ENCODE measurements at regions not wholly inside any gene's neighbourhood (a gene's known extent, or its start where the extent isn't known, plus 50 kb on each side); places are given as distances from the start of the nearest gene placed in this dataset.
"Not testable (repeated sequence)": the region's sequence is repeated elsewhere in the genome, so short reads cannot be mapped to it uniquely, and the experiment has no call there.

- Histone ChIP-seq H3K4me1 (ENCODE audit: insufficient read depth, low read length) (no peaks in the 10 kb centered on the region), H3K27me3 (ENCODE audit: control insufficient read depth in 1 of 2, insufficient read depth in 2 of 2, low read length in 2 of 2) (no peaks in the 10 kb centered on the region), H3K9me3 (ENCODE audit: low read length) (no peaks in the 10 kb centered on the region), H3K27ac (ENCODE audit: low read depth, low read length) (no peak overlapping the region), H3K4me3 (ENCODE audit: low read depth in 1 of 2, low read length in 2 of 2) (no peak overlapping the region), H3K36me3 (ENCODE audit: insufficient read depth, low read length) (no peaks in the 10 kb centered on the region), H3K9ac (ENCODE audit: low read length) (no peak overlapping the region)
Observed at GRCh38 chr1:238745069-238745468, 641.3 kb upstream of the CHRM3 start.

GRCh38 chr1:238738892-238739291 is 647.5 kb upstream of the CHRM3 start:
- H3K27ac ChIP-seq (ENCODE audit: low read depth, low read length) = no peak overlapping the region
- H3K4me1 ChIP-seq (ENCODE audit: insufficient read depth, low read length) = no peaks in the 10 kb centered on the region
- no peaks in the 10 kb centered on the region for H3K27me3 ChIP-seq (ENCODE audit: control insufficient read depth in 1 of 2, insufficient read depth in 2 of 2, low read length in 2 of 2)
- no peaks in the 10 kb centered on the region for H3K36me3 ChIP-seq (ENCODE audit: insufficient read depth, low read length)
- no peak overlapping the region for H3K4me3 ChIP-seq (ENCODE audit: low read depth in 1 of 2, low read length in 2 of 2)
- H3K9ac ChIP-seq (ENCODE audit: low read length) = no peak overlapping the region
- no peaks in the 10 kb centered on the region for H3K9me3 ChIP-seq (ENCODE audit: low read length)

GRCh38 chr1:238727670-238728069 is 658.7 kb upstream of the CHRM3 start:
- no peak overlapping the region for H3K27ac ChIP-seq (ENCODE audit: low read depth, low read length)
- H3K27me3 ChIP-seq (ENCODE audit: control insufficient read depth in 1 of 2, insufficient read depth in 2 of 2, low read length in 2 of 2) = no peaks in the 10 kb centered on the region
- H3K9me3 ChIP-seq (ENCODE audit: low read length) = no peaks in the 10 kb centered on the region
- no peak overlapping the region for H3K4me3 ChIP-seq (ENCODE audit: low read depth in 1 of 2, low read length in 2 of 2)
- no peaks in the 10 kb centered on the region for H3K4me1 ChIP-seq (ENCODE audit: insufficient read depth, low read length)
- no peaks in the 10 kb centered on the region for H3K36me3 ChIP-seq (ENCODE audit: insufficient read depth, low read length)
- no peak overlapping the region for H3K9ac ChIP-seq (ENCODE audit: low read length)

GRCh38 chr1:238722812-238723211 is 663.6 kb upstream of the CHRM3 start:
- H3K4me3 ChIP-seq (ENCODE audit: low read depth in 1 of 2, low read length in 2 of 2) = no peak overlapping the region

DNA sequence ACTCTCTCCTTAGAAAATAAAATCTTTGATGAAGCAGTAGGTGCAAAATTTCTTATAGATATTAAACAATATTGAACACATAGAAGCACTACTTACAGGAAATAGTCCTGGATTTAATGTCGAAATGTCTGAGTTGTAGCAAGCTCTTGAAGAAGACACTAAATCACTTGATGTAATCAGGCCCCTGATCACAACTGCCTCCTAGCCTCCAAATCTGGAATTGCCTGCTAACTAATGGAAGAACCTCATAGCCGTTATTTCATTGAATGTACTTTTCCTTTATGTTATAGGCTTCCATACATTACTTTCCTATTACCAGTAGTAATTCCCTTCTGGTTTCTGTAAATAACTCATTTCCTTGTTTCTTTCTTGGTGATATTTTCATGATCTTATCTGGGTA is 675.7 kb upstream of the CHRM3 start:
- no peaks in the 10 kb centered on the region for H3K9me3 ChIP-seq (ENCODE audit: low read length)
- H3K9ac ChIP-seq (ENCODE audit: low read length) = no peak overlapping the region
- H3K36me3 ChIP-seq (ENCODE audit: insufficient read depth, low read length) = no peaks in the 10 kb centered on the region
- no peak overlapping the region for H3K4me3 ChIP-seq (ENCODE audit: low read depth in 1 of 2, low read length in 2 of 2)
- H3K27ac ChIP-seq (ENCODE audit: low read depth, low read length) = no peak overlapping the region
- no peaks in the 10 kb centered on the region for H3K27me3 ChIP-seq (ENCODE audit: control insufficient read depth in 1 of 2, insufficient read depth in 2 of 2, low read length in 2 of 2)
- H3K4me1 ChIP-seq (ENCODE audit: insufficient read depth, low read length) = no peaks in the 10 kb centered on the region

More at GRCh38 chr1:238722812-238723211, 663.6 kb upstream of the CHRM3 start:
- Histone ChIP-seq H3K27me3 (ENCODE audit: control insufficient read depth in 1 of 2, insufficient read depth in 2 of 2, low read length in 2 of 2) (no peaks in the 10 kb centered on the region), H3K9me3 (ENCODE audit: low read length) (no peaks in the 10 kb centered on the region), H3K27ac (ENCODE audit: low read depth, low read length) (no peak overlapping the region), H3K9ac (ENCODE audit: low read length) (no peak overlapping the region), H3K36me3 (ENCODE audit: insufficient read depth, low read length) (no peaks in the 10 kb centered on the region), H3K4me1 (ENCODE audit: insufficient read depth, low read length) (no peaks in the 10 kb centered on the region)

GRCh38 chr1:238701024-238701423 is 685.3 kb upstream of the CHRM3 start:
- no peaks in the 10 kb centered on the region for H3K36me3 ChIP-seq (ENCODE audit: insufficient read depth, low read length)
- no peak overlapping the region for H3K27ac ChIP-seq (ENCODE audit: low read depth, low read length)
- H3K4me1 ChIP-seq (ENCODE audit: insufficient read depth, low read length) = no peaks in the 10 kb centered on the region
- H3K9me3 ChIP-seq (ENCODE audit: low read length) = no peaks in the 10 kb centered on the region
- no peak overlapping the region for H3K4me3 ChIP-seq (ENCODE audit: low read depth in 1 of 2, low read length in 2 of 2)
- H3K9ac ChIP-seq (ENCODE audit: low read length) = no peak overlapping the region
- H3K27me3 ChIP-seq (ENCODE audit: control insufficient read depth in 1 of 2, insufficient read depth in 2 of 2, low read length in 2 of 2) = no peaks in the 10 kb centered on the region

DNA sequence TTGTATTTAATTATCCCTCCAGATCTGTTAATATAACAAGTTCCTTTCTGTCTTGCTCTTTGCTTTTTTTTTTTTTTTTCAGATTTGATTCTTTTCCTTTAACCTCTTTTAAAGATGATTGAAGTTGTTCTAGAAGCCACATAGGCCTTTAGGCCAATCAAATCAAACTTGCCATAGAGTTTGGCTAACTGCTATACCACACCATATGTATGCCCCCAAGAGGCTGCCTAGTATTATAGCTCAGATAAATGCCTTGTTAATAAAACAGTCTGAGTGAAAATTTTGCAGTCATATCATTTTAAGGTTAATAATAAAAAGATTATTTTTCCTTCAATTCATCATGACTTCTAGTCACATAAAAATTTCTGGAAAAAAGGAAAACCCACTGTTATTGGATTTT is 696.0 kb upstream of the CHRM3 start:
- Histone ChIP-seq H3K27ac (ENCODE audit: low read depth, low read length) (no peak overlapping the region), H3K4me1 (ENCODE audit: insufficient read depth, low read length) (no peaks in the 10 kb centered on the region), H3K27me3 (ENCODE audit: control insufficient read depth in 1 of 2, insufficient read depth in 2 of 2, low read length in 2 of 2) (no peaks in the 10 kb centered on the region), H3K36me3 (ENCODE audit: insufficient read depth, low read length) (no peaks in the 10 kb centered on the region), H3K4me3 (ENCODE audit: low read depth in 1 of 2, low read length in 2 of 2) (no peak overlapping the region), H3K9ac (ENCODE audit: low read length) (no peak overlapping the region), H3K9me3 (ENCODE audit: low read length) (no peaks in the 10 kb centered on the region)

DNA sequence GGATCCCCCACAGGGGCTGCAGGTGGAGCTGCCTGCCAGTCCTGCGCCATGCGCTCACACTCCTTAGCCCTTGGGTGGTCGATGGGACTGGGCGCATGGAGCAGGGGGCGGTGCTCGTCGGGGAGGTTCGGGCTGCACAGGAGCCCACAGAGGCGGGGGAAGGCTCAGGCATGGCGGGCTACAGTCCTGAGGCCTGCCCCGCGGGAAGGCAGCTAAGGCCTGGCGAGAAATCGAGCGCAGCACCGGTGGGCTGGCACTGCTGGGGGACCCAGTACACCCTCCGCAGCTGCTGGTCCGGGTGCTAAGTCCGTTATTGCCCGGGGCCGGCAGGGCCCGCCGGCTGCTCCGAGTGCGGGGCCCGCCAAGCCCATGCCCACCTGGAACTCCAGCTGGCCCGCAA is 701.8 kb upstream of the CHRM3 start:
- not testable (repeated sequence) for H3K4me3 ChIP-seq (ENCODE audit: low read depth in 1 of 2, low read length in 2 of 2); H3K4me1 ChIP-seq (ENCODE audit: insufficient read depth, low read length); H3K27me3 ChIP-seq (ENCODE audit: control insufficient read depth in 1 of 2, insufficient read depth in 2 of 2, low read length in 2 of 2); H3K36me3 ChIP-seq (ENCODE audit: insufficient read depth, low read length); H3K27ac ChIP-seq (ENCODE audit: low read depth, low read length); H3K9ac ChIP-seq (ENCODE audit: low read length); H3K9me3 ChIP-seq (ENCODE audit: low read length)

DNA sequence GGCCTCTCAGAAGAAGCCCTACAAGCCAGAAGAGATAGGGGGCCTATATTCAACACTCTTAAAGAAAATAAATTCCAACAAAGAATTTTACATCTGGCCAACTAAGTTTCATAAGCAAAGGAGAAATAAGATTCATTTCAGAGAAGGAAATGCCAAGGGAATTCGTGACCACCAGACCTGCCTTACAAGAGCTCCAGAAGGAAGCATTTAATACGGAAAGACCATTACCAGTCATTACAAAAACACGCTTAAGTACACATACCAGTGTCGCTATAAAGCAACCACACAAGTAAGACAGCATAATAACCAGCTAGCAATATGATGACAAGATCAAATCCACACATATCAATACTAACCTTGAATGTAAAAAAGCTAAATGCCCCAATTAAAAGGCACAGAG is 704.9 kb upstream of the CHRM3 start:
- H3K36me3 ChIP-seq (ENCODE audit: insufficient read depth, low read length) = no peaks in the 10 kb centered on the region
- no peaks in the 10 kb centered on the region for H3K4me1 ChIP-seq (ENCODE audit: insufficient read depth, low read length)
- H3K4me3 ChIP-seq (ENCODE audit: low read depth in 1 of 2, low read length in 2 of 2) = no peak overlapping the region
- H3K27ac ChIP-seq (ENCODE audit: low read depth, low read length) = no peak overlapping the region
- H3K27me3 ChIP-seq (ENCODE audit: control insufficient read depth in 1 of 2, insufficient read depth in 2 of 2, low read length in 2 of 2) = no peaks in the 10 kb centered on the region
- H3K9me3 ChIP-seq (ENCODE audit: low read length) = no peaks in the 10 kb centered on the region
- H3K9ac ChIP-seq (ENCODE audit: low read length) = no peak overlapping the region

DNA sequence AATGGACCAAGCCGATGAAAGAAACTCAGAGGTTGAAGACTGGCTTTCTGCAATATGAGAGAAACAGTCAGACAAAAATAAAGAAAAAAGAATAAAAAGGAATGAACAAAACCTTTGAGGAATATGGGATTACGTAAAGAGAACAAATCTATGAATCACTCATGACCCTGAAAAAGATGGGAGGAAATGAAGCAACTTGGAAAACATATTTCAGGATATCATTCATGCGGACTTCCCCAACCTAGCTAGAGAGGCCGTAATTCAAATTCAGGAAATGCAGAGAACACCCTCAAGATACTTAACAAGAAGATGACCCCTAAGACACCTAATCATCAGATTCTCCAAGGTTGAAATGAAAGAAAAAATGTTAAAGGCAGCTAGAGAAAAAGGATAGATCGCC is 705.3 kb upstream of the CHRM3 start:
- no peaks in the 10 kb centered on the region for H3K36me3 ChIP-seq (ENCODE audit: insufficient read depth, low read length)
- no peaks in the 10 kb centered on the region for H3K4me1 ChIP-seq (ENCODE audit: insufficient read depth, low read length)
- no peaks in the 10 kb centered on the region for H3K27me3 ChIP-seq (ENCODE audit: control insufficient read depth in 1 of 2, insufficient read depth in 2 of 2, low read length in 2 of 2)
- H3K4me3 ChIP-seq (ENCODE audit: low read depth in 1 of 2, low read length in 2 of 2) = no peak overlapping the region
- no peaks in the 10 kb centered on the region for H3K9me3 ChIP-seq (ENCODE audit: low read length)
- H3K9ac ChIP-seq (ENCODE audit: low read length) = no peak overlapping the region
- no peak overlapping the region for H3K27ac ChIP-seq (ENCODE audit: low read depth, low read length)

DNA sequence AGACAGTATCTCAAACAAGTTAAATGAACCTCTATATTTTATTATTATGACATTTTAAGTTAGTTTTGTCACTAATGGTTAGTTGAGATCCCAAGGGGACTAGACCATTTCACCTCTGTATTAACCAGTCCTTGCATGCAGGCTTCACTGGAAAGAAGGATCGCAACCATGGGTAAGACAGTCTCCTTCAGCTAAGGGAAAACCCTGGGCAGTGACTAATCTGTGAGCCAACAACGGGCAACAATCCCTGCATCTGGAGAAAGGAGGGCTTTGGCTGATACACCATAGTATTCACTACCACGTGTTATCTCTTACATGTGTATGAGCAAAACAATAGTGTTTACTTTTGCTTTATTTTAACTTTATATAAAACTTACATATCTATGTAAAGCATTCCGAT is 708.8 kb upstream of the CHRM3 start:
- no peaks in the 10 kb centered on the region for H3K4me1 ChIP-seq (ENCODE audit: insufficient read depth, low read length)
- no peak overlapping the region for H3K4me3 ChIP-seq (ENCODE audit: low read depth in 1 of 2, low read length in 2 of 2)
- no peaks in the 10 kb centered on the region for H3K36me3 ChIP-seq (ENCODE audit: insufficient read depth, low read length)
- no peaks in the 10 kb centered on the region for H3K27me3 ChIP-seq (ENCODE audit: control insufficient read depth in 1 of 2, insufficient read depth in 2 of 2, low read length in 2 of 2)
- no peaks in the 10 kb centered on the region for H3K9me3 ChIP-seq (ENCODE audit: low read length)
- H3K9ac ChIP-seq (ENCODE audit: low read length) = no peak overlapping the region
- no peak overlapping the region for H3K27ac ChIP-seq (ENCODE audit: low read depth, low read length)

- no peak overlapping the region for H3K27ac ChIP-seq (ENCODE audit: low read depth, low read length)
- no peaks in the 10 kb centered on the region for H3K9me3 ChIP-seq (ENCODE audit: low read length)
- no peak overlapping the region for H3K4me3 ChIP-seq (ENCODE audit: low read depth in 1 of 2, low read length in 2 of 2)
- no peaks in the 10 kb centered on the region for H3K4me1 ChIP-seq (ENCODE audit: insufficient read depth, low read length)
- no peaks in the 10 kb centered on the region for H3K27me3 ChIP-seq (ENCODE audit: control insufficient read depth in 1 of 2, insufficient read depth in 2 of 2, low read length in 2 of 2)
- H3K9ac ChIP-seq (ENCODE audit: low read length) = no peak overlapping the region
- H3K36me3 ChIP-seq (ENCODE audit: insufficient read depth, low read length) = no peaks in the 10 kb centered on the region
Observed at GRCh38 chr1:238675221-238675620, 711.1 kb upstream of the CHRM3 start.
